Kidney epithelial cell (primary cell): ENCODE measurements at regions not wholly inside any gene's neighbourhood (a gene's known extent, or its start where the extent isn't known, plus 50 kb on each side); places are given as distances from the start of the nearest gene placed in this dataset.
"Not testable (repeated sequence)": the region's sequence is repeated elsewhere in the genome, so short reads cannot be mapped to it uniquely, and the experiment has no call there.

ENCODE experiments used
- DNase-seq: peaks from one replicate; pipeline ENCODE4 v3.0.0-alpha.2; 2010; ENCODE audit warnings: low read depth
- H3K27me3 ChIP-seq: 2 replicates; pipeline ENCODE4 v1.6.0; 2011; ENCODE audit warnings: low read length; ENCODE audit not compliant: control insufficient read depth, insufficient read depth
- H3K36me3 ChIP-seq: 2 replicates; pipeline ENCODE4 v1.5.1; 2011; ENCODE audit warnings: low read length; ENCODE audit not compliant: control insufficient read depth, insufficient read depth
- H3K4me3 ChIP-seq: 2 replicates; pipeline ENCODE4 v1.5.1; 2011; ENCODE audit warnings: low read depth, mild to moderate bottlenecking, control low read depth, low read length

DNA sequence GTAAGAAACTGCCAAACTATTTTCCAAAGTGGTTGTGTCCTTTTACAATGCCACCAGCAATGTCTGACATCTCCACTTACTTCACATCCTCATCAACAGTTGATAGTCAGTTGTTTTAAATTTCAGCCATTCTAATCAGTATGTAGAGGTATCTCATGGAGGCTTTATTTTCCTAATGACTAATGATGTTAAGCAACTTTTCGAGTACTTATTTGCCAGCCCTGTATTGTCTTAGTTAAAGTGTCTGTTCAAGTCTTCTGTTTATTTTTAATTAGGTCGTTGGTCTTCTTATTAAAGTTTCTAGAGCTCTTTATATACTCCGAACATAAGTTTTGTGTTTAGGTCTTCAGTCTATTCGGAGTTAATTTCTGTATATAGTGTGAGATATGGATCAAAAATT, 54.9 kb upstream of the NBPF12 start:
- not testable (repeated sequence) for H3K27me3 ChIP-seq, H3K36me3 ChIP-seq, DNase-seq, H3K4me3 ChIP-seq

DNA sequence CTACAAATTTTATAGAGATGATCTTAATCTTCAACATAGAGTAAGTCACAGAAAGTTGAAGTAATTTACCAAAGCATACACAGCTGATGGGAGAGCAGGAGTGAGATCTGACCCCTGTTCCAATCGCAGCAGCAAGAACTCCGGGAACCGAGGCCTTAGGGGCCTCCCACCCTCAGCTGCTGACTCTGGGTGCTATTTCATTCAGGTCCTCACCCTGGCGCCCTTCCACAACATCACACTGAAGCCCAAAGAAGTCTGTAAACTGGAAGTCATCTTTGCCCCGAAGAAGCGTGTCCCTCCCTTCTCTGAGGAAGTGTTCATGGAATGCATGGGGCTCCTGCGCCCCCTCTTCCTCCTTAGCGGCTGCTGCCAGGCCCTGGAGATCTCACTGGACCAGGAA, 57.0 kb upstream of the NBPF12 start:
- H3K27me3 ChIP-seq, H3K4me3 ChIP-seq: not testable (repeated sequence)

DNA sequence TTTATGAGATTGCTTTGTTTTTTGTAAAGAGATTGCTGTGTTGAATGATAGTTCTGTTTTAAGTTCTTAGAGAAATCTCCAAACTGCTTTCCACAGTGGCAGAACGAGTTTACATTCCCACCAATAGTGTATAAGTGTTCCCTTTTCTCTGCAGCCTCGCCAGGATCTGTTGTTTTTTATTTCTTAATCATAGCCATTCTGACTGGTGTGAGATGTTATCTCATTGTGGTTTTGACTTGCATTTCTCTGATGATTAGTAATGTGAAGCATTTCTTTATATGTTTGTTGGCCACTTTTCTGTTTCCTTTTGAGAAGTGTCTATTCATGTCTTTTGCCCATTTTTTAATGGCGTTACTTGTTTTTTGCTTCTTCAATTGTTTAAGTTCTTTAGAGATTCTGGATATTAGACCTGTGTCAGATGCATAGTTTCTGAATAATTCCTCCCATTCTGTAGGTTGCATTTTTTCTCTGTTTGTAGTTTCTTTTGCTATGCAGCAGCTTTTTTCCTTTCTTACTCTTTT, 74.3 kb upstream of the NBPF12 start:
- H3K27me3 ChIP-seq, DNase-seq, H3K4me3 ChIP-seq, H3K36me3 ChIP-seq: not testable (repeated sequence)

More for the DNA sequence above, 57.0 kb upstream of the NBPF12 start:
- H3K36me3 ChIP-seq, DNase-seq: not testable (repeated sequence)

DNA sequence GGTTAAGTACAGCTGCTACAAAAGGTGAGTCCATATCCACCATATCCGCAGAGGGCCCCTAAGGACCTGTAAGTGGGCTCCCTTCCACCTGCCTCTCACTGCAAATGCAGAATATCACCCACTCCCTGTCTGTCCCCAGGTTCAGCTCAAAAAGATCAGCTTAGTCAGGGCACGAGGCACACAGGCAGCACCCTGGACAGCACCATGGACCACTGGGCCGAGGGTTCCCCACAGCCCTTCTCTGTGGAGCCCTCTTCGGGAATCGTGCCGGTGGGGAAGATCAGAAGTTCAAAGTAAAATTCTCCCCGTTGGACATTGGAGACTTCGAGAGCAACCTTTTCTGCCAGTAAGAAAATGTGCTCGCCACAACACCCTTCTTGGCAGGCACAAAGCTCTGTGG, 85.0 kb upstream of the NBPF12 start:
- not testable (repeated sequence) for H3K4me3 ChIP-seq, H3K36me3 ChIP-seq, DNase-seq, H3K27me3 ChIP-seq

DNA sequence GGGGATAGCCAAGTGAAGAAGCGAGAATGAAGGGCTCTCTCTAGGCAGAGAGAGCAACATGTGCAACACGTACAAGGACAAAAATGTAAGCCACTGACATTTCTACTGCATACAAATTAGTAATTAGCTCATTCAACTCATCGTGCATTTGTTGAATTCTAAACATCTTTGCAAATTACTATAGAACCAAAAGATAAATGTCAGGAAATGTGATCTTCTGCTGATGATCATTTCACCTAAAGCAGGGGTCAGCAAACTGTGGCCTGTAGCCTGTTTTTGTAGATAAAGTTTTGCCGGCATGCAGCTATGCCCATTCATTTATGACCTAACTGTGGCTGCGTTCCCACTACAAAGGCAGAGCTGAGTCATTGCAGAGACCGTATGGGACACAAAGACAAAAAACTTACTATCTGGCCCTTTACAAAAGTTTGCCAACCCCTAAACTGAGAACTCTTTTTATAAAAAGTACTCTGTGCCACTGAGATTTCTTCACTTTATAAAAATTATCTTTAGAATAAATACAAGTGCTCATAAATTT, 87.7 kb upstream of the NBPF12 start:
- not testable (repeated sequence) for H3K36me3 ChIP-seq, H3K4me3 ChIP-seq, DNase-seq, H3K27me3 ChIP-seq

DNA sequence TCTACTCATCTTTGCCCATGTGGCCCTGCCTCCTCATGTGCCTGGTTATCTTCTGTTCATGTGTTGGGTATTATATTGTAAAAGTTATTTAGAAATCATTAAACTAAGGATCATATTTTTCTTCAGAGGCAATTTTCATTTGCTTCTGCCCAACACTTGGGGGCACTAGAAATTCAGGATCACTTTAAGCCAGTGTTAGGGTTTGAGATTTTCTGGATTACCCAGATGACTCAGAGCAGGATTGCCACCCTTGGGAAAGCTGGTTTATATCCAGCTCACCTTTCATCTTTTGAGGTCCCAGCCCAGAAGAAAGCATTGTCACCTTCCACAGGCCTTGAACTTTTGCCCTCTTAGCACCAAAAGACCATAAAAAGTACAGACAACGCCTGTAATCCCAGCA, 99.4 kb upstream of the NBPF12 start:
- not testable (repeated sequence) for H3K36me3 ChIP-seq, DNase-seq, H3K4me3 ChIP-seq, H3K27me3 ChIP-seq

DNA sequence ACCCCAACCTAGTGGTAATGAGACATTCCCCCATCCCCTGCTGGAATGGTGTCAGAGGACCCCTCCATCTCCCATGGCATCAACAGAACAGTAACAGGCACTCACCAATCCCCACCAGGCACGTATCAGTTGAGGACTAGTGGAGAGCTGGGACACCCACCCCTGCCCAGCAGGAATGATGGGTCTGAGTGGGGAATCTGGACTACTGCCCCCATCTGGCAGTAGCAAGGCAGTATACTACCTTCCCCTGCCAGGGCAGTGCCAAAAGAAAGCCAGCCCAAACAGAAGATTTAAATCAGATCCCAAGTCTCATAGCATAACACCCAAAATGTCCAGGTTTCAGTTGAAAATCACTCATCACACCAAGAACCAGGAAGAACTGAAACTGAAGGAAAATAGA, 111.2 kb upstream of the NBPF12 start:
- not testable (repeated sequence) for DNase-seq, H3K36me3 ChIP-seq, H3K4me3 ChIP-seq, H3K27me3 ChIP-seq

DNA sequence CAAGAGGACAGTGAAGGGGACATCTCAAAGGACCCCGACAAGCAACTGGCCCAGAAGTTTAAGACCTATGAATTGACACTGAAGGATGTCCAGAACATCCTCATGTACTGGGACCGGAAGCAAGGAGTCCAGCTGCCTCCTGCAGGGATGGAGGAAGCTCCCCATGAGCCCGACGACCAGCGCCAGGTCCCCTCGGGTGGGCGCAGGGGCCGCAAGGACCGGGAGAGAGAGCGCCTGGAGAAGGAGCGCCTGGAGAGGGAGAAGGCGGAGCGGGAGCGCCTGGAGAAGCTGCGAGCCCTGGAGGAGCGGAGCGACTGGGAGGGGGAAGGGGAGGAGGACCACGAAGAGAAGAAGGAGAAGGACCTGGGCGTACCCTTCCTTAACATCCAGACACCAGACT, 143.9 kb upstream of the NBPF12 start:
- not testable (repeated sequence) for H3K4me3 ChIP-seq, H3K27me3 ChIP-seq, DNase-seq, H3K36me3 ChIP-seq

DNA sequence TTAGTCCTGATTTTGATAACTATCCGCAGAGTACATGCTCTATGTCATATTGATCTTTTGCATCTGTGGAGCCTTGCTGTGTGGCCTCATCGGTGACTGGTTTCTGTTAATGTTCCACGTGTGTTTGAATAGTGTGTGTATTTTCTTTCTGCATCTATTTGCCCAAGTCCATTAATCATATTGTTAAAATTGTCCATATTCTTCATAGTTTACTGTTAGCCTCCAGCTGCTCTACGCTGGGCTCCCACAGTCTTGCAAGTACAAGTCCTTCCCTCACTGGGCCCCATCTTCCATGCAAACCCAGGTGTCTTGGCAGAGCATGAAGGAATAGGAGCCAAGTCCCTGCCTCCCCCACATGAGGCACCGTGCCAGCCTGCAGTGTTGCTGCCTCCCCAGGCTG, 145.4 kb upstream of the NBPF12 start:
- DNase-seq, H3K4me3 ChIP-seq, H3K36me3 ChIP-seq, H3K27me3 ChIP-seq: not testable (repeated sequence)

DNA sequence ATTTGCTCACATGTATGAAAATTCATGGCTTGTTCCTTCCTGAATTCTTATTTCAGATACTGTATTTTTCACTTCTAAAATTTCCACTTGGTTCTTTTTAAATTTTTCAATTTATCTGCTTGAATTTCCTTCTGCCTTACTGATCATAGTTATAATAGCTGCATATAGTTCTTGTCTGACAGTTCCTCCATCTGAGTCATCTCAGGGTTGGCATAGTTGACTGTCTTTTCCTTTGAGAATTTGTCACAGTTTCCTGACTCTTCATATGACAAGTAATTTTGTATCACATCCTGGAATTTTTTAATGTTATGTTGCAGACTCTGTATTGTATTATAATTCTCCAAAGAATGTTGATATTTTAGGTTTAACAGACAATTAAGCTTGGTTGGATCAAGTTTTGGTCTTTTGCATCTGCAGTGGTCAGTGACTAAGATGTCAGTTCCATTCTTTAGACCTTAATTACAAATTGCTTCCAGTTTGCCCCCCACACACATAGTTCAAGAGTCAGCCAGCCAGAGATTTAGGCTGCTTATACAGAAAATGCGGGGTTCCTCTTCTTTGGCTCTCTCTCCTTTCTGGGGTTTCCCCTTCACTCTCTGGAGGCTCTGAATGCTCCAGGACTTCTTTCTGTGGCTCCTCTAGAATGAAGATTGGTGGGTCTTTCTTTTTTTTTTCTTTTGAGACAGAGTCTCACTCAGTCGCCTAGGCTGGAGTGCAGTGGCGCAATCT, 153.7 kb upstream of the NBPF12 start:
- not testable (repeated sequence) for DNase-seq, H3K27me3 ChIP-seq, H3K4me3 ChIP-seq, H3K36me3 ChIP-seq

DNA sequence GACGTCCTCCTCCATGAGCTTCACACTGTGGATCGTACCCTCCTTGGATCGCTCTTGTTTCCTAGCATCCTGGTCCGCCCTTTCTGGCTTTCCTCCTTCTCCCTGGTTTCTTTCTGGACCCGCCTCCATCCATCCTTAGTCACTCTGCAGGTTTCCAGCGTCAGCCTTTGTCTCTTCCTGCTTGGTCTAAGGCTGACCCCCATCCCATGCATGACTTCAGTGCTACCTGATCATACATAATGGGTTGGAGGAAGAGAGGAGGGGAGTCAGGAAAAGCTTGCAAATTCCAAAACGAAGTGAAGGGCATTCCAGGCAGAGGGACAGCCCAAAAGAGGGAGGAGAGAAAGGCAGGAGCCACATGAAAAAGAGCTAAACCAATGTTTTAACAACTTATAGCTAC, 156.9 kb upstream of the NBPF12 start:
- H3K36me3 ChIP-seq, H3K4me3 ChIP-seq, DNase-seq, H3K27me3 ChIP-seq: not testable (repeated sequence)

DNA sequence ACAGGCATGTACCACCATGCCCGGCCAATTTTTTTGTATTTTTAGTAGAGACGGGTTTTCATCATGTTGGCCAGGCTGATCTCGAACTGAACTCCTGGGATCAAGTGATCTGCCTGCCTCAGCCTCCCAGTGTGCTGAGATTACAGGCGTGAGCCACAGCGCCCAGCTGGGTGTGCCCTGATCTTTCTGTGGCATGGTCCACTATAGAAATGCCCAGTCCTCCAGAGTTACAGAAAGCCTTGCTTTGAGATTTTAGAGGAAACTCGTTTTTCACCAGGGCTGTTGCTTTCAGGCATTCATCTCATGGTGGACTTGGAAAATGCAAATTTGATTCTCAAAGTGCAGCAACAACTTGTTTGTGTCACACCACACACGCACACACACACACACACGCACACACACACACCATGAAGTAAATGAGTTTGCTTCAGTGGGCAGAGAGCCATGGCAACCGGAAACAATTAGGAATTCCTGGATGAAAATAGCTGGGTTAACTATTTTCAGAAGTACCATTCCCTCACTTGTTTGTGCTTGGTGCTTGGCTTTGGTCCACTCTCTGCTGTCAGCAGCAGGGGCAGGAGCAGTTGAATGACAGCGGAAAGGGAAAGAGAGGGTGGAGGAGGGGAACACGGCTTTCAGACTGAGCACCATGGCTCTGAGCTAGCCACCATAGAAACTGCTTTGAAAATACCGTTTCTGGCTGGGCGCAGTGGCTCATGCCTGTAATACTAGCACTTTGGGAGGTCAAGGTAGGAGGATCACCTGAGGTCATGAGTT, 160.1 kb upstream of the NBPF12 start:
- not testable (repeated sequence) for H3K36me3 ChIP-seq, H3K27me3 ChIP-seq, H3K4me3 ChIP-seq
- DNase-seq = peak; percentile 53

DNA sequence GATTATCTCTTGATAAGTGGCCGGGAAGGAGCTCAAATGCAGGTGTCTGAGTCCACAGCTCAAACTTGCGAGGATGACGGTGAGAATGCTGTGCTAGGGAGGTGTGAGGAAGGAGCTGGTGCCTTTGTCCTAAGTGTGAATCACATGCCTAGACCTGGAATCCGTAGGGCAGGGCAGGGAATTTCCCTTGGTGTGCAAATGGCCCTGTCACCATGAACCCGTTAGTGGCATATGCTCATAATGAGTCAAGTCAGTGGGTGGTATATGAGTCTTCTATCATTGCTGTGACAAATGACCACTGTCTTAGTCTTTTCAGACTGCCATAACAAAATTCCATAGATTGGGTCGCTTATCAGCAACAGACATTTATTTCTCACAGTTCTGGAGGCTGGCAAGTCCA, 163.1 kb upstream of the NBPF12 start:
- not testable (repeated sequence) for H3K4me3 ChIP-seq, H3K36me3 ChIP-seq, H3K27me3 ChIP-seq, DNase-seq

DNA sequence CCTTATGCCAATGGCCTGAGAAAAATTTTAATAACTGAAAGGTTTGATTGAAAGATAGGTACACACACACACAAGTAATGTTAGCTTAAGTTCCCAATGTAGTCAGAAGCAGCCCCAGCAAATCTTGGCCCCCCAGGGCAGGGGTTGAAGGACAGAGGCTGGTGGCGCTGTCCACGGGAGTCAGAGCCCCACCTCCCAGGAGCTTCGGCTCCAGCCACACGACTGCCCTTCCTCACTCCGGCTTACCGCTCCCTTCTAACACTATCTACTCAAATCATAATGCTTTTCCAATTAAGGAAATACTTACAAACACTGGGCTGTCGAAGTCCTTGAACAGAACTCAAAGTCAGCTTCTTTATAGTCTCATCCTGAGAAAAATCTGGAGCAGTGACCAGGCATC, 163.9 kb upstream of the NBPF12 start:
- not testable (repeated sequence) for H3K36me3 ChIP-seq, DNase-seq, H3K27me3 ChIP-seq, H3K4me3 ChIP-seq

DNA sequence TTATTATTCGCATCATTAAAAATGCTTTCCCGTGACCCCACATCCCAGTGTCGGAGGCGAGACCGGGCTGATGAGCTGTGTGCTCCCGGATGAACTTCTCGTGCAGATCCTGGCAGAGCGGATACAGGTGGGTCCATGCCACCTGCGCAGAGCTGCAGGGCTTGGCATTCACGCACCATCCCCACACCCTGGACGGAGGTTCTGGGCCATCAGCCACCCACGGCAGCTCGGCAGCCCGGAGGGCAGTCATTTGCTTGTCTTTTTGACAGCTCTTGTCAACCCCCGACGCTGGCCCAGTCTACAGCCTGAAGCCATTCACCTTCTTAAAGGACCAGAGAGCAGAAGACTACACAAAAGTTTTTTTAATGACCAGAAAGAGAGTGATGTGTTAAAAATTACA, 166.7 kb upstream of the NBPF12 start:
- H3K36me3 ChIP-seq, H3K4me3 ChIP-seq, H3K27me3 ChIP-seq, DNase-seq: not testable (repeated sequence)
